Hepatic stellate cell (primary cell): ENCODE measurements at regions not wholly inside any gene's neighbourhood (a gene's known extent, or its start where the extent isn't known, plus 50 kb on each side); places are given as distances from the start of the nearest gene placed in this dataset.
"Not testable (repeated sequence)": the region's sequence is repeated elsewhere in the genome, so short reads cannot be mapped to it uniquely, and the experiment has no call there.

ENCODE experiments used
- DNase-seq: peaks from one replicate; pipeline ENCODE4 v3.0.0; 2011; ENCODE audit warnings: low spot score

DNA sequence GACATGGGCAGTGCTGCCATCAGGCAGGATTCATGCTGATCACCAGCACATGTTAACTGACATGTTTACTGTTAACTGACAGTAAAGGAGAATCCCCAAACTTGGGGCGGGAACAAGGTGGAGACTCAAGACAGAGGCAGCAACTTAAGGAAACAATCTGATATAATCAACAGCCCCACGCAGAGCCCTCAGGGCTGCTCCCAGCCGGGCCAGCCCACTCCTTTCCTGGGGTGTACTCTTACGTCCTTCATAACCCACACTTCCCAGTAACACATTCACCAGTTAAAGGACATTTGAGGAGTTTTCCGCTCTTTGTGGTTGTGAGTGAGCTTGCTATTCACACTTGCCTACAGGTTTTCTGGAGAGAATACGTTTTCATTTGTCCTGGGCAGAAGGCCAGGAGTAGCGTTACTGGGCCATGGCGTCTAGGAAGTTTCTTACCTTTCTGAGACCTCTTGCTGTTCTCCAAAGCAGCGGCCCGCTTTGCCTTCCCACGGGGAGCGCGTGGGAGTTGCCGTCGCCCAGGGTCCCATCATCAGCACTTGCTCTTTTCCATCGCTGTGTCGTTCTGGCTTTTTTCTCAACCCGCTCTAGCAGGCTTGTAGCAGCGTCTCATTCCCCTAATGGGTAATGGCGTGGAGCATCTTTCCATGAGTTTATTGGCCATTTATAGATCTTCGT lies 56.4 kb downstream of the FOXF2 start:
- no peak for DNase-seq

GRCh38 chr6:1449896-1450295 lies 60.5 kb downstream of the FOXF2 start:
- no peak for DNase-seq

DNA sequence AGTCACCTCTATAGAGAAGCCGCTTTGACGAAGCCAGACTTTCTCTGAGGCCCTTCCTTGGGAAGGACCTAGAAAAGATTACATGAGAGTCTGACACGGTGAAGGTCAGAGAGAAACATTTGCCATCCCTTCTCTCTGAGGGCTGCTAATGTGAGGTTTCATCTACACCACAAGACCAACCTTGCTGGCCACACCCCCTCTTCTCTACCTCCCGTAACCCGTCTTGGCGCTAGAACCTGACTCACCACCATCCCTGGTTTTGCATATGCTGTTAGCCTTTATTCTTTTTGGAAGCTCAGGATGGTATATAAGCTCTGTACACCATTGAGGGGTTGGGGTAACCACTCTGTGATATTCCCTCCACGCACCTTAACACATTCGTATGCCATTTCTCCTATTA lies 63.6 kb downstream of the FOXF2 start:
- no peak for DNase-seq

DNA sequence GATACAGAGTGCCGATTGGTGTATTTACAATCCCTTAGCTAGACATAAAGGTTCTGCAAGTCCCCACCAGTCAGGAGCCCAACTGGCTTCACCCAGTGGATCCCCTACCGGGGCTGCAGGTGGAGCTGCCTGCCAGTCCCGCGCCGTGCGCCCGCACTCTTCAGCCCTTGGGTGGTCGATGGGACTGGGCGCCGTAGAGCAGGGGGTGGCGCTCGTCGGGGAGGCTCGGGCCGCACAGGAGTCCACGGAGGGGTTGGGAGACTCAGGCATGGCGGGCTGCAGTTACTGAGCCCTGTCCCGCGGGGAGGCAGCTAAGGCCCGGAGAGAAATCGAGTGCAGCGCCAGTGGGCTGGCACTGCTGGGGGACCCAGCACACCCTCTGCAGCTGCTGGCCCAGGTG lies 67.4 kb downstream of the FOXF2 start:
- DNase-seq: not testable (repeated sequence)

DNA sequence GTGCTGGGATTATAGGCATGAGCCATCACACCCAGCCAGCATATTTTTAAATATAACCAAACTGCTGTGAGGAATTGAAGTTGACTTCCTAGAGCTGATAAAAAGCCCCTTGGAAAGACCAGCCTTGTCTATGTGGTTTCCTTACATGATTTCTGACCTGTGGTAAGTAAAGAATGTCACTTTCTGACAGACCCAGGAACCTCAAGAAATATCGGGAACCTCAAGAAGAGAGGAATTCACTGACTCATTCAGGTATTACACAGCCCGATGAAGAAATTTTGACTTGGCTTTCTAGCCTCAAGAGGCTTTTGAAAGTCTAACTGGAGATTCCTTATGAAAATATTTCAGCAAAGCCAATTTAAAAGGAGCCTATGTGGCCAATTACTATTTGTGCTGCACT lies 71.8 kb downstream of the FOXF2 start:
- no peak for DNase-seq

DNA sequence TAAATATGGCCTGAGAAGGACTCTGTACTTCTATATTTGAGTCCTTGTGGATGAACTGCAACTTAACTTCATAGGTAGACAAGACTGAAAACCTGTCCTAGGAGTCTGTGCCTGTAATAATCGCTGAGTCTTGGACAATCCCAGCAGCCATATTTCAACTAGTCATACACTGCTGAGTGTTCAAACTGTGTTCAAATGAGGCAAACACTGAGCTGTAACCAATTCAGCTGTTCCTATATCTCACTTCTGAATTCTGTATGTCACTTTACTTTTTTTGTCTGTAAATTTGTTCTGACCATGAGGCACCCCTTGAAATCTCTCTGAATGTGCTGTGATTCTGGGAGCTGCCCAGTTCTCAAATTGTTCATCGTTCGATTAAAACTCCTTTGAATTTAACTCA lies 72.4 kb downstream of the FOXF2 start:
- DNase-seq: no peak

GRCh38 chr6:1463275-1463674 lies 73.9 kb downstream of the FOXF2 start:
- DNase-seq: no peak

GRCh38 chr6:1463751-1464426 lies 74.5 kb downstream of the FOXF2 start:
- DNase-seq: no peak

DNA sequence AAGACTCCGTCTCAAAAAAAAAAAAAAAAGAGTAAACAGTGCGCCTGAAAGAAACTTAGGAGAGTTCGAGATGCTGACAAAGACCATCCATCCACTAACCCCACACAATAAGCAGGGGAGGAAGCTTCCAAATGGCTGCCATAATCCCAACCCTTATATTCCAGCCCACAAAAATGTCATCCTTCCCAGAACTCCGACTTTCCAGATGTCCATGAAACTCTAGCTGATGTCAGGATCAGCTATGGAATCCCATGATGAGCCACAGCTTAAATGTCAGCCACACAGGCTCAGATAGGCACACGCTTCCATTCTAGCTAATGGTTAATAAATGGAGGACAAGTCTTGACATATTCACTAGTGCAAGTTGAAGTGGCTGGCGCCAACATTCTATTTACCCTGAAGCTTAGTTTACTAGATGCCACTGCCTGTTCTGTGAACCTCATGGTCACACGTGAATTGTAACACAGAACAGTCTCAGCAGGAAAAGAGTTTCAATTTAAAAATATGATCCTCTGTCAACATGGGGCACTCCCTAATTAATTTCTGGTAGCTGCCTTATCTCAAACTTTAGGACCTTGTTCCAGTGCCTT lies 75.5 kb downstream of the FOXF2 start:
- no peak for DNase-seq

- DNase-seq: no peak
Observed at GRCh38 chr6:1468126-1468525, 78.8 kb downstream of the FOXF2 start.

DNA sequence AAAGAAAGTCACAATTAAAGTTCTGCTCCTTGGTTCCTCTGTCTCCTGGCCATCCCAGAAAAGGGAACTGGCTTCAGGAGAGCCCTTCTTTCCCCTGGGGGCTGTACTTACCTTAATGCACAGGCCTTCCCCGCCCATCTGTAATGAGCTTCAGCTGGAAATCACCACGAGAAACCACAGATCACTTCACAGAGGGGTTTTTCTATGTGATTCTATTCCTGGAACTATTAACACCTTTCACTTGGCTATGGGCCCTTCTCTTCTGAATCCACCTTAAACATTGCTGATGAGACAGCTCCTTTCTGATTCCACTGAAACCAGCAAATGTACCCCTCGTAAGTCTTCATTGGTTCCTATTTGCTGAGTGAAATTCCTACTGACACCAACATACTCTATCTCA lies 80.7 kb downstream of the FOXF2 start:
- DNase-seq: no peak

DNA sequence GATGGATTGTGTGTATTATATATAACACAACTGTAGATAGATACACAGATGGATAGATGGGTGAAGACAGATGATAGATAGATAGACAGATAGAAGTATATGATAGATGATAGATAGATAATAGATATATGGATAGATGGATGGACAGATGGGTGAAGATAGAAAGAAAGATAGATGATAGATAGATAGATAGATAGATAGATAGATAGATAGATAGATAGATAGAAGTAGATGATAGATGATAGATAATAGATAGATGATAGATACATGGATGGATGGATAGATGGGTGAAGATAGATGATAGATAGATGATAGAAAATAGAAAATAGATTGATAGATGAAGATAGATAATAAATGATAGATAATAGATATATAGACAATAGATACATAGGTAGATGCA lies 83.3 kb downstream of the FOXF2 start:
- no peak for DNase-seq

DNA sequence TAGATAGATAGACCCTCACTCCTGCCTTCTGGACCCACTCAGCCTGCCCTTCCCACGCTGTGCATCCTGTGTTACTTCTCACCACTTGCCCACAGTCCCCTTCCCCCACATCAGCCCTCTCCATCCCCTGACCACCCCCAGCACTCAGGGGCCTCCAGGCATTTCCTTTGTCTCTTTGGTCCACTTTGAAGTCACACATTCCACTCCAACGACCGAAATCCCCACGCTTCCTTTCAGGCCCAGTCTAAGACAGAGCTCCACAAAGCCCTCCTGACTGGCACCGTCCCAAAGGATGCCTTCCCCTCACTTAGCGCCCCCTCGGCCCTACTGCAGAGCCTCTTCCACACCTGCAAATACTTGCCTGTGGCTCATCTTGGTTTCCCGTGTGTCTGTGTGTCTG lies 83.8 kb downstream of the FOXF2 start:
- no peak for DNase-seq

- DNase-seq: no peak
Observed at GRCh38 chr6:1473598-1473997, 84.2 kb downstream of the FOXF2 start.

DNA sequence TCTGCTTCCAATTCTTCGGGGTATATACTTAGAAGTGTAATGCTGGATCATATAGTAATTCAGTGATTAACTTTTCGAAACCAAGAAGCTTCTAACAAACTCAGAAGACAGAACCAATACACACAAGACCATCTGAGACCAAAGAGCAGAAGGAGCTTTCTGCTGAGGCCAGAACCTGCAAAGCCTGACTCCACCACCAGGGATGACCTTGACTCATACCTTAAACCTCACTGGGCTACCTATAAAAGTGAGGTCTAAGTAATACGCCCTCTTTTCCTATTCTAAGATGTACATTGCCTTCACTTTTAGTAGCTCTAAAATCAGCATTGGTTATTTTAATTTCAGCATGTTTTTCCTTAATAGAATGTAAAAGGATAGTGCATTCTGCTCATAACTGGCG lies 84.8 kb downstream of the FOXF2 start:
- DNase-seq: no peak

DNA sequence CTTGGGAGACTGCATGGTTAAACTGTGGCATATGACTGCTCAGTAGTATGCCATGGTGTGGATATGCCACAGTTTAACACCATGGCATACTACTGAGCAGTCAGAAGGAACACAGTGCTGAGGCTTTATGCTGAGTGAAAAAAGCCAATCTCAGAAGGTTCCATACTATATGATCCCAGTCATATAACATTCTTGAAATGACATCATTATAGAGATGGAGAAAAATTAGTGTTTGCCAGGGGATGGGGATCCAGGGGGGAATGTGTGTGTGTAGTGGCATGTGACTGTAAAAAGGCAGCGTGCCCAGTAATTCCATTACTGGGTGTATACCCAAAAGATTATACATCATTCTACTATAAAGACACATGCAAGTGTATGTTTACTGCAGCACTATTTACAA lies 85.8 kb downstream of the FOXF2 start:
- DNase-seq: no peak

- no peak for DNase-seq
Observed at GRCh38 chr6:1477432-1478090, 88.2 kb downstream of the FOXF2 start.

DNA sequence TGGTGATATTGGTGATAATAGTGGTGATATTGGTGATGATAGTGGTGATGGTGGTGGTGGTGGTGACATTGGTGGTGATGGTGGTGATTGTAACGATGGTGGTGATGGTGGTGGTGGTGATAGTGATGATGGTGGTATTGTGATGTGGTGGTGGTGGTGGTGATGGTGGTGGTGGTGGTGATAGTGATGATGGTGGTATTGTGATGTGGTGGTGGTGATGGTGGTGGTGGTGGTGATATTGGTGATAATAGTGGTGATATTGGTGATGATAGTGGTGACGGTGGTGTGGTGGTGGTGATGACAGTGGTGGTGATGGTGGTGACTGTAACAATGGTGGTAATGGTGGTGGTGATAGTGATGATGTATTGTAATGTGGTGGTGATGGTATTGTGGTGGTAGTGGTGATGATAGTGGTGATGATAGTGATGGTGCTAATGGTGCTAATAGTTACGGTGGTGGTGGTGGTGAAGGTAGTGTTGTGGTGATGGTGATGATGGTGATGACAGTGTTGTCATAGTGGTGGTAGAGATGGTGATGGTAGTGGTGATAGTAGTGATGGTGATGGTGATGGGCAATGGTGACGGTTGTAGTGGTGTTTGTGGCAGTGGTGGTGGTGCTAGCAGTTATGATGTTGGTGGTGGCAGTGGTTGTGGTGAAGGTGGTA lies 88.9 kb downstream of the FOXF2 start:
- not testable (repeated sequence) for DNase-seq

- no peak for DNase-seq
Observed at GRCh38 chr6:1479095-1479494, 89.7 kb downstream of the FOXF2 start.

DNA sequence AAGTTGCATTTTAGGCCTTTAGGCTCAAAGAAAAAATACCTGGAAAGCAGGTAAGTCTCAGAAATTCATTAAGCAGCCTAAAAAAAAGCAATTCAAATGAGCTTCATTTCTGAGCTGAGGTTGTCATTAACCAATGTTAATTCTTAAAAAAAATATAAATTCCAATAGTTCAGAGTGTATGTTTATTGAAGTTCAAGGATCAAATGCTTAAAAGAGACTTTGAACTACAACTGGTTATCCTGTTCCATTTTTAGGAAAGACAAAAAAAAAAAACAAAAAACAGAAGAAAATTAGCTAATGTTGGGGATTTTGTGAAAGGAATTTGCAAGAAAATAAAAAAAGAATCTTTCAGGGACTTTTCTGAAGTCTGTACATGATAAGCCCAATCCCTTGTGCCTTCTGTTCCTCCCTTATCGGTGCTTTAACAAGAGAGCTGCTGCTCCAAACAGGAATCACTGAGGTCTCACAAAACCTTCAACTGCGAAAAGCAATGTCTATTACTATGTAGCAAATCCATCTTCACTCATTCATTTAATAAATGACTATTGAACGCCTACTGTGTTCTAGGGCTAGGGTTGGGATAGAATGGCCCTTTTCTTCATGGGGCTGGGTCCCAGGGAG lies 90.3 kb downstream of the FOXF2 start:
- DNase-seq: no peak

DNA sequence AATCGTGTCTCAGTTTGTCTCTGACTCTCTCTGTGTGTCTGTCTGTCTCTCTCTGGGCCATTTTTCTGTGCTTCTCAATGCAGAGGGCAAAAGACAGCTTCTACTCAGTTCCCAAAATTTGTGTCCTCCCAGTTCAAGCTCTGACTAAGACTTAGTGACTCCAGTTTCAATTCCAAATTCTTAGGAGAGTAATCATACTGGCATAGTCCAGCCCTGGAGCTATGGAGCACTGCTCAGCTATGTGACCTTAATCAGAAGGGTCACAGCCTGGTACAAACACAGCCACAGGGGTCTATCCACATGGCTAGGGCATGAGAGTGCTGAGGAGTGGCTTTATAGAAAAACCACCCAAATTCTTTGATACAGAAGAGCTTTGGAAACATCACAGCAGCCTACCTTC lies 91.9 kb downstream of the FOXF2 start:
- peak; percentile 30 for DNase-seq
